Esophagus muscularis mucosa (tissue), 4 donors: ENCODE measurements at regions not wholly inside any gene's neighbourhood (a gene's known extent, or its start where the extent isn't known, plus 50 kb on each side); places are given as distances from the start of the nearest gene placed in this dataset.

Experiments
- DNase-seq: peaks from one replicate; pipeline ENCODE4 v3.0.0-alpha.2; 2017; ENCODE audit errors: extremely low spot score
- H3K27ac ChIP-seq, 4 donors: fragments of 200-600 bp; sonication (generic); replicated peaks in 1 of 4; 1 replicate in 3 of 4; 2 replicates in 1 of 4; pipeline ENCODE4 v1.5.1; 2016 to 2019; ENCODE audit warnings: mild to moderate bottlenecking in 1 of 4
- H3K27me3 ChIP-seq, 4 donors: fragments of 200-600 bp; sonication (generic); one replicate each; pipeline versions ENCODE4 v1.5.1 to v1.6.0; 2016 to 2019
- H3K36me3 ChIP-seq, 4 donors: fragments of 200-600 bp; sonication (generic); one replicate each; pipeline ENCODE4 v1.5.1; 2016 to 2019
- H3K4me1 ChIP-seq, 4 donors: fragments of 200-600 bp; sonication (generic); one replicate each; pipeline ENCODE4 v1.5.1; 2016 to 2019
- H3K4me3 ChIP-seq, 4 donors: fragments of 200-600 bp; sonication (generic); 1 replicate in 2 of 4; 2 replicates in 2 of 4; pipeline ENCODE4 v1.5.1; 2016 to 2019; ENCODE audit warnings: mild to moderate bottlenecking in 4 of 4, moderate library complexity in 1 of 4
- H3K9me3 ChIP-seq, 4 donors: fragments of 200-600 bp; sonication (generic); 1 replicate in 3 of 4; 2 replicates in 1 of 4; pipeline ENCODE4 v1.5.1; 2016 to 2019
- EP300 ChIP-seq: sonication (generic); formaldehyde crosslinking; IDR thresholded peaks from one replicate; pipeline ENCODE4 v1.6.1; 2017; ENCODE audit warnings: antibody characterized with exemption
- POLR2A ChIP-seq: fragments of 450-650 bp; IDR thresholded peaks from one replicate; pipeline ENCODE4 v1.6.1; 2017; ENCODE audit warnings: antibody characterized with exemption, moderate library complexity, mild to moderate bottlenecking, low read depth
- POLR2AphosphoS5 ChIP-seq, 2 donors: sonication (generic); formaldehyde crosslinking; IDR thresholded peaks; one replicate each; pipeline ENCODE4 v1.6.1; 2017; ENCODE audit warnings: antibody characterized with exemption in 2 of 2
- WGBS: methylation state at CpG from one replicate; pipeline ENCODE4 v1.1.5; 2018; 5-methylcytosine and 5-hydroxymethylcytosine counted together
- intact Hi-C: fragments of 100-400 bp; cut with DNase I; formaldehyde crosslinking; loops from one replicate; pipeline ENCODE4 v1.15.1; 2023
- TF ChIP-seq, protein P1 (sequence below), 3 experiments: fragments of 200-600 bp in 2 of 3; fragments of 450-650 bp in 1 of 3; sonication (generic) in 2 of 3; IDR thresholded peaks; one replicate each; pipeline ENCODE4 v1.5.1; 2017 to 2019; ENCODE audit warnings: antibody characterized with exemption in 3 of 3, mild to moderate bottlenecking in 2 of 3, moderate library complexity in 1 of 3

DNA sequence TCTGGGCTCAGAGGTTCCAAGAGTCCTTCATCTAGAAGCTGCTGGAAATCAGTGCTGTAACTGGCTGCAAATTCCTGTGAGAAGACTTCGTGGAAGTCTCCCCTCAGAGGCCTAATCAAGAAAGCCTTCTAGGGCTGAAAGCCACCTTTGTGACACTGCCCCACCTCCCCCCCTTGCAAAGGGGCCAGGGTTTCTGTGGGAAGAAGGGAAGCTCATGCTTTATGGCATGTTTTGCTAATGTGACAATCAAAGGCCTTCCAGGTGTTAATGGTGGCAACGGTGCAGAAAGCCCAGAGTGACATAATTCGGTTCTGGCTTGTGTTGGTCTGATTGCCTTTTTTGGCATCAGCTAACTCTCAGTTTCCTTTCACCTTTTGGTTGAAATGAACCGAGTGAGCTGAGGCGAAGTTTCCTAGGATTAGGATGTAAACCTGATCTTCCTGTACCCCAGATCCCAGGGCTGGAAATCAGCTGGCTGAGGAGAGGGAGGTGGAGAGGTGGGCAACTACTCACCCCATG lies 126.9 kb upstream of the TRIB2 start:
- WGBS = 87% methylated on average over 5 of the region's 5 CpGs
- Histone ChIP-seq H3K36me3 (no peaks in the 10 kb centered on the region), H3K27me3 (no peaks in the 10 kb centered on the region), H3K9me3 (no peaks in the 10 kb centered on the region), H3K27ac (no peak overlapping the region), H3K4me1 (peaks cover 0 to 7% (median 0%) of the 10 kb centered on the region in 4 donors), H3K4me3 (no peak overlapping the region)
- intact Hi-C loops = no loop called here
- DNase-seq = no peak
- TF ChIP-seq EP300 (no peak), POLR2A (no peak), POLR2AphosphoS5 (IDR thresholded peaks at IDR 0.05) (no peak)
- TF ChIP-seq, protein P1, sequence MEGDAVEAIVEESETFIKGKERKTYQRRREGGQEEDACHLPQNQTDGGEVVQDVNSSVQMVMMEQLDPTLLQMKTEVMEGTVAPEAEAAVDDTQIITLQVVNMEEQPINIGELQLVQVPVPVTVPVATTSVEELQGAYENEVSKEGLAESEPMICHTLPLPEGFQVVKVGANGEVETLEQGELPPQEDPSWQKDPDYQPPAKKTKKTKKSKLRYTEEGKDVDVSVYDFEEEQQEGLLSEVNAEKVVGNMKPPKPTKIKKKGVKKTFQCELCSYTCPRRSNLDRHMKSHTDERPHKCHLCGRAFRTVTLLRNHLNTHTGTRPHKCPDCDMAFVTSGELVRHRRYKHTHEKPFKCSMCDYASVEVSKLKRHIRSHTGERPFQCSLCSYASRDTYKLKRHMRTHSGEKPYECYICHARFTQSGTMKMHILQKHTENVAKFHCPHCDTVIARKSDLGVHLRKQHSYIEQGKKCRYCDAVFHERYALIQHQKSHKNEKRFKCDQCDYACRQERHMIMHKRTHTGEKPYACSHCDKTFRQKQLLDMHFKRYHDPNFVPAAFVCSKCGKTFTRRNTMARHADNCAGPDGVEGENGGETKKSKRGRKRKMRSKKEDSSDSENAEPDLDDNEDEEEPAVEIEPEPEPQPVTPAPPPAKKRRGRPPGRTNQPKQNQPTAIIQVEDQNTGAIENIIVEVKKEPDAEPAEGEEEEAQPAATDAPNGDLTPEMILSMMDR (IDR thresholded peaks at IDR 0.05) = no peak

DNA sequence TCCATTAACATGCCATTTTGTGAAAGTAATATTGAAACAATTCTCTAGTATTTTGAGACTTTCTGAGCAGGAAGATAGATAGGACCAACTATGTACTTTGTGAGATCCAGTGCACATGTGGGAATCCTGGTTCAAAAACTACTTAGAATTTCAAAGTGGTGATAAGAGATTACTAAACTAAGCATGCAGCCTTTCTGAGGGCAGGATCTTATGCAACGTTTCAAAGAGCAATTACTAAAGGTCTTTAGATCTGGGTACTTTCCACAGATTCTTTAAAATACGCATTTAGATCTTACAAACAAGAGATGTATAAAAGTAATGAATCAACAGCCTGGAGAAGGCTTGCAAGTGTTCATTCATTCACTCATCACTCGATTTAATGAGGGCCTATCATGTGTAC lies 124.4 kb upstream of the TRIB2 start:
- Histone ChIP-seq H3K9me3 (no peaks in the 10 kb centered on the region), H3K27ac (no peak overlapping the region), H3K4me3 (no peak overlapping the region), H3K4me1 (peaks cover 0 to 7% (median 0%) of the 10 kb centered on the region in 4 donors), H3K27me3 (no peaks in the 10 kb centered on the region), H3K36me3 (no peaks in the 10 kb centered on the region)
- no peak for DNase-seq
- WGBS = 86% methylated on average over 3 of the region's 3 CpGs
- TF ChIP-seq POLR2AphosphoS5 (IDR thresholded peaks at IDR 0.05) = no peak
- no peak for TF ChIP-seq POLR2A
- intact Hi-C loops = no loop called here

DNA sequence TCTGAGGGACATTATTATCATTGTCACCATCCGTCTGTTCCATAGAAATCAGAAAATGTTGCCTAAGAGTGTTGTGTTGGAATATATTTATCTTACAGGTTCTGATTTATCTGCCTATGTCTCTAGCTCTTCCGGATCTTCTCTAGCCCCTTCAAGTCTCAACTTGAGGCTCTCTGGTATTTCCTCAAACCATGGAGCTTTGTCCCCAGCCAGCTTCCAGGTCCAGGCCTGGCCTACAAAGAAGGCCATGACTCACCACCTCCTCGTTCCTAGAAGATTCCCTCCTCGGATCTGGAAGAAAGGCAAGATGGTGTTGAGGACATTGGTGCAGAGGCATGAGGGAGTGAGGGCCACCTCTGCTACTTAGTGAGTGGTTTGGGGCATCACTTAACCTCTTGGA lies 122.1 kb upstream of the TRIB2 start:
- WGBS = 92% methylated on average over 4 of the region's 4 CpGs
- TF ChIP-seq POLR2AphosphoS5 (IDR thresholded peaks at IDR 0.05) = no peak
- TF ChIP-seq, protein P1 (IDR thresholded peaks at IDR 0.05) = no peak
- no peak for TF ChIP-seq EP300
- no peak for TF ChIP-seq POLR2A
- Histone ChIP-seq H3K27me3 (no peaks in the 10 kb centered on the region), H3K27ac (no peak overlapping the region), H3K36me3 (no peaks in the 10 kb centered on the region), H3K4me1 (no peaks in the 10 kb centered on the region), H3K4me3 (no peak overlapping the region), H3K9me3 (no peaks in the 10 kb centered on the region)
- DNase-seq = no peak
- intact Hi-C loops = no loop called here

DNA sequence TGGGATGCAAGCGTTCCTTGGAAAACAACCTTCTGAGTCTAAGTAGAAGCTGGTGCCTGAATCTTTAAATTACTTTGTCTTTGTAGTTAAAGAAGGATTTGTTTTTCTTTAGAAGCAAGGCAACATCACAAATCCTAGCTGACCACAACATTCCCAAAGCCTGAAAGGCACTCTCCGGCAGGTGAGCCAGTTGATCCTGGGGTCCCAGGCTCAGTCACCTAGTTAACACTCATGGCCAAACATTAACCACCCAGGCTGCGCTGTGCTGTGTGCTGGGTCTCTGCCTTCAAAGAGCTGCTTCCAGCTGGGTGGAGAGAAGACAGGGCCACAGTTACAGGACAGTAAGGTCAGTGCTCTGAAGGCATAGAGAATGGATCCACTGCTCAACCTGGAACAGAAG lies 120.0 kb upstream of the TRIB2 start:
- WGBS = 99% methylated on average over 3 of the region's 3 CpGs
- H3K4me1 ChIP-seq = no peaks in the 10 kb centered on the region
- H3K9me3 ChIP-seq = no peaks in the 10 kb centered on the region
- no peak overlapping the region for H3K4me3 ChIP-seq
- peak; percentile 83 for DNase-seq
- no peaks in the 10 kb centered on the region for H3K27me3 ChIP-seq
- H3K36me3 ChIP-seq = no peaks in the 10 kb centered on the region
- intact Hi-C loops = no loop called here
- H3K27ac ChIP-seq = no peak overlapping the region
- TF ChIP-seq EP300 = no peak
- no peak for TF ChIP-seq POLR2A
- no peak for TF ChIP-seq POLR2AphosphoS5 (IDR thresholded peaks at IDR 0.05)
- TF ChIP-seq, protein P1 (IDR thresholded peaks at IDR 0.05) = no peak

DNA sequence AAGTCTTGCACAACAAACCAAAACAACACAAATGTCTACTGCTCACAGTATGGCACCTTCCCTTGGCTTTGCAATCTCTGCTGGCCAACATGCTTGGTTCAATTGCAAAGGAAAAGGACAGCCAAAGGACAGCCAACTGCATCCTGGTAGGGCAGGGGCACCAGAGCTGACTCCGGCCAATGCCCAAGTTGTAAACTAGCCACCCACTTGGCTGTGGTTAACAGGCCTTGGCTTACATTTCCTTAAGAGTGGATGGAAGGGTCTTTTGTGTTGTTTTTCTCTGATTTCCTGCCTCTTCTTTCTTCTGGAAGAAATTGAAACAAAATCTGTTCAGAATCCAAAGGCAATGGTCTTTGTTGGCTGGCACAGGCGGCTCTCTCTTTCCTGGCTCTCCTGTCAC lies 119.1 kb upstream of the TRIB2 start:
- intact Hi-C loops = no loop called here
- Histone ChIP-seq H3K36me3 (no peaks in the 10 kb centered on the region), H3K4me3 (no peak overlapping the region), H3K9me3 (no peaks in the 10 kb centered on the region), H3K27ac (no peak overlapping the region), H3K27me3 (no peaks in the 10 kb centered on the region), H3K4me1 (no peaks in the 10 kb centered on the region)
- WGBS = 92% methylated on average over 2 of the region's 2 CpGs
- DNase-seq = peak; percentile 47
- no peak for TF ChIP-seq POLR2AphosphoS5 (IDR thresholded peaks at IDR 0.05)
- no peak for TF ChIP-seq POLR2A
- TF ChIP-seq, protein P1 (IDR thresholded peaks at IDR 0.05) = no peak
- TF ChIP-seq EP300 = no peak
